HEK293T (cell line): ENCODE measurements at regions not wholly inside any gene's neighbourhood (a gene's known extent, or its start where the extent isn't known, plus 50 kb on each side); places are given as distances from the start of the nearest gene placed in this dataset.

ENCODE experiments used
- BHLHE40 ChIP-seq: fragments of 450-650 bp; IDR thresholded peaks from 2 replicates; pipeline ENCODE4 v1.6.1; 2016; ENCODE audit warnings: mild to moderate bottlenecking, moderate library complexity, borderline replicate concordance
- ELF4 ChIP-seq: fragments of 450-650 bp; IDR thresholded peaks from 2 replicates; pipeline ENCODE4 v1.6.1; 2017; ENCODE audit warnings: antibody characterized with exemption
- FOXA1 ChIP-seq: fragments of 450-650 bp; IDR thresholded peaks from 2 replicates; pipeline ENCODE4 v1.6.1; 2016; ENCODE audit warnings: mild to moderate bottlenecking
- FOXK2 ChIP-seq: fragments of 450-650 bp; IDR thresholded peaks from 2 replicates; pipeline ENCODE4 v1.6.1; 2016; ENCODE audit warnings: mild to moderate bottlenecking
- FOXM1 ChIP-seq: fragments of 450-650 bp; IDR thresholded peaks from 2 replicates; pipeline ENCODE4 v1.6.1; 2017; ENCODE audit warnings: mild to moderate bottlenecking, borderline replicate concordance
- L3MBTL2 ChIP-seq: fragments of 450-650 bp; conservative IDR thresholded peaks from 2 replicates; pipeline ENCODE4 v1.6.1; 2016; ENCODE audit warnings: mild to moderate bottlenecking
- NFRKB ChIP-seq: fragments of 450-650 bp; IDR thresholded peaks from 2 replicates; pipeline ENCODE4 v1.6.1; 2016; ENCODE audit warnings: mild to moderate bottlenecking, moderate library complexity
- SP1 ChIP-seq: fragments of 450-650 bp; IDR thresholded peaks from 2 replicates; pipeline ENCODE4 v1.6.1; 2017
- SUZ12 ChIP-seq: fragments of 450-650 bp; IDR thresholded peaks from 2 replicates; pipeline ENCODE4 v1.6.1; 2016; ENCODE audit warnings: mild to moderate bottlenecking
- ZNF384 ChIP-seq: fragments of 450-650 bp; IDR thresholded peaks from 2 replicates; pipeline ENCODE4 v1.6.1; 2016

- TF ChIP-seq ELF4 (no peak), SP1 (no peak), L3MBTL2 (no peak), FOXM1 (no peak), FOXK2 (no peak), BHLHE40 (no peak), SUZ12 (no peak), ZNF384 (no peak), FOXA1 (no peak), NFRKB (no peak)
Measured at GRCh38 chr7:48708635-48709034, 215.7 kb upstream of the CDC14C start.
